GM19452 (cell line): ENCODE measurements at regions not wholly inside any gene's neighbourhood (a gene's known extent, or its start where the extent isn't known, plus 50 kb on each side); places are given as distances from the start of the nearest gene placed in this dataset.

Experiments used
- ATAC-seq: cut with Tn5 transposase; IDR thresholded peaks from one replicate; pipeline ENCODE4 v1.9.1; 2021; ENCODE audit not compliant: unreplicated experiment

DNA sequence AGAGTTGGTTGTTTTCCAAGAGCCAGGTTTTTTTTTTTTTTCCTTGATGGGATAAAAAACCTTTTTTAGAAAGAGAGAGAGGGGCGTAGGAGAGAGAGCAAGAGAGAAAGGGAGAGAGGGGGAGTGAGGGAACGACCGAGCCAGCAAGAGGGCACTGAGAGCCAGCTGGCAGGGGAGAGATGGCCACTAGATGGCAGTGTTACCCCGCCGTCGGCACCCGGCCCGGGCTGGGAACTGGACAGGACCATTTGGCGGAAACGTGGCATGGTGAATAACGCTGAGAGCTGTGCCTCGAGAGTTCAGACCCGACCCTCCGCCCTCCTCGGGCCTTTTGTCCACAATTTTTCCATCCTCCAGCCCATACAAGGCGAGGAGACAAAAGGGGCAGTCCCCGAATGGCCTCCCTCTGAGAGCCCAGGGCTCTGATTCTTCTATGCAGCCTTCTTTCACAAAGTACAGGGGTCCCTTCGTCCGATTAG is 286.7 kb upstream of the VRK2 start:
- peak; percentile 89 for ATAC-seq

DNA sequence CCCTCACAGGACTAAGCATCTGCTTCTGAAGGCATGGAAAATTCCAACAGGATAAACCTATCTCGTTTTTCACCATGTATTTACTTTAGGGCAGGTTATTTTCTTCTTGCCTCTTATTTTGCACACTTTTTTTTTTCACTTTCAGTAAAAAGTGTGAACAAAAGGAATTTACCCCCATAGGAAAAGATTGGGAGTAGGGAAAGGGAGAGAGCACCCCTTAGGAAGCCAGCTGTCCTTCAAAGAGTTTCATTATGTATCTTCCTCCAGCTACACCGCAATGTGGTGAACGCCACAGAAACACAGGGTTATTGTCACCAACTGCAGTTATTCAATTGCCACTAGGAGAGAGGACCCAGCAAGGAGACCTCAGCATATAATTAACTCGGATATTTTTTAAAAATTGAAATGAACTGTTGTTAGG is 286.2 kb upstream of the VRK2 start:
- peak; percentile 62 for ATAC-seq

DNA sequence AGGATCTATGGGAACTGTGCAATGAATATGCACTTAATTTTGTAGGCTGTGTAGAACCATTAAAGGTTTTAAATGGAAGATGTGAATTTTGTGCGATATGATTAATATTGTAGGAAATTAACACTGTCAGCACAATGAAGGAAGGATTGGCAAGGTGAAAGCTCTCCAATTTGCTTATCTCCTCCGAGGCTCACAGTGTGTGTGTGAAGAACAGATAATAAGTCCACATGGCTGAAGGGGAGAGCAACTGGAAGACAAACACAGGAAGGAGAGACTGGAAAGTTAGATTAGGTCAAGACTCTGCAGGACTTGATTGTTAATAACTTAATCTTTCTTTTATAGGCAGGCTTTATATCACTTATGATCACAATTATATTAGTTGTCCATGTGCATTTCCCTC is 269.7 kb upstream of the VRK2 start:
- ATAC-seq, result no peak

DNA sequence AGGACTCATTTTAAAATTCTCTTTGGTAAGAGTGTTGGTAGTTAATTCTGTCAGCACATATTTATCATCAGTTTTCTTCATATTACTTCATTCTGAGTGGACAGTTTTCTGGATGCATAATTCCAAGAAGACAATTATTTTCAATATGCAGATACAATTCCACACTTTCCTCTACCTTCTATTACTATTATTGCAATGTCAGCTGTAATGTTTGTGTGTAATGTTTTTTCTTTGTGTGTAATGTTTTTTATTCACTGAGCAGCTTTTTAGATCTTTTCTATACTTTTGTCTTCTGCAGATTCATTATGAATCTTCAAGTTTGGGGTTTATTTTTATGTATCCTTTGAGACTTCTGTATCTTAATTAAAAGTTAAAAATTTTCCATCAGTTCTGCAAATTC is 264.0 kb upstream of the VRK2 start:
- no peak for ATAC-seq

DNA sequence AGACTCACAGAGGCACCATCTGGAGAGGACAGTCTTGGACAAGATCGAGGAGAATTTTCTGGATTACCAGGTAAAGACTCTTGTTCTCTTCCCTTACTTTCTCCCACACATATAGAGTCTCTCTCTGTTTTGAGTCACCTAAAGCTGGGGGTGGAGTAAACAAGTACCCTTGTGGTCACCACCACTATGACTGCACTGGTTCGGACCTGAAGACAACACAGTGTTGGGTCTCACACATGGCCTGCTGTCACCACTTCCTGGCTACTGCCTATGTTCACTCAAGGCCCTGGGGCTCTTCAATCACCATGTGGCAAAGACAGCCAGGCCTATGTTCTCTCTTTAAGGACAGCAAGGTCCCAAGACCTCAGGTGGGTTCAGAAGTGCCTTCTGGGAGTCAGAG is 253.3 kb upstream of the VRK2 start:
- no peak for ATAC-seq

DNA sequence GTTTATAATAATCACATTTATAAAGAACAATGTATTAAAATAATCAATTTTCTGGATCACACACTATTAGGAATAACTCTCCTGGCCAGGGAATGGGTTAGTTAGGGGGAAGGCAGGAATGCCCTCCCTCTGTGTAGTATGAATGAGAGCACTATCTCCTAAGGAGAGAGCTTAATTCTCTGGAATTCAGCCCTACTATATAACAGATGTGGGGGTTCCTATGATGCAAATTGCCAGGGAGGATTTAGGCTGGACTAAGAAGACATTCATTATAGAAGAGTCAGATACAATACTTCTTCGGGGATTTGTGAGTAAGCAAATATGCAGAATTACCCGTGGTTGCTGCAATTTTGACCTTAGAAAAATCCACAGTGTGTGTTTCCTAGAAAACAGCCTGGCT is 250.1 kb upstream of the VRK2 start:
- no peak for ATAC-seq

DNA sequence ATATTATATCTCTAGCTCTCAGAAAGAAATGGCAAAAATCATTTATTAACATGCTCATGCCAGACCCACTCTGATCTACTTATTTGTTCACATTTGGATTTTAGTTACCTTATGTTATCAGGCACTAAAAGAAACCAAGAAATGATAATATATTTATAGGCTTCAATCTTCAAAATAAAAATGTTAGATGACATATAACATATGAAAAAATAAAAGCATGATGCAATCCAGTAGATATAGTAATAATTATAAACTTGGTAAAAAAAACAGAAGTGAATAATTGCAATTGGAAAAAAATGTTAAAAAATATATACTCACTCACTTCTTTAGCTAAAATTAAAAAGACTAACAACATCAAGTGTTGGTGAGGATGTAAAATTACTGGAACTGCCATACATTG is 248.3 kb upstream of the VRK2 start:
- no peak for ATAC-seq

DNA sequence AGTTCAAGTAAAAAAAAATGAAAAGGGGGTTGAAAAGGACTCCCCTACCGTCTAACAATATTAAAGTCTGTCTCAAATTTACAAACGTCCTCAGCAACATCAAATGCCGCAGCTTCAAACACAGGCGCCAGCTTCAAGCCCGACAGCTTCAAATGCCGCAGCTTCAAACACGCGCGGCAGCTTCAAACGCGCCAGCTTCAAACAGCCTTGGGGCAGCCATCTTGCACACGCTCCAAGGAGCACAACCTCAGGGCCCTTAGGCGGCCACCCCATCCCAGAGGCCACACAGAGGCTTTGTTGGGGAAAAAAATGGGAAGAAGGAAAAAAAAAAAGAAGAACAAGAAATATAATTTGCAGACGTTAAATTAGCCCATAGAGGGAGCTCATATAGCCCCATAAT is 244.4 kb upstream of the VRK2 start:
- ATAC-seq, result no peak

DNA sequence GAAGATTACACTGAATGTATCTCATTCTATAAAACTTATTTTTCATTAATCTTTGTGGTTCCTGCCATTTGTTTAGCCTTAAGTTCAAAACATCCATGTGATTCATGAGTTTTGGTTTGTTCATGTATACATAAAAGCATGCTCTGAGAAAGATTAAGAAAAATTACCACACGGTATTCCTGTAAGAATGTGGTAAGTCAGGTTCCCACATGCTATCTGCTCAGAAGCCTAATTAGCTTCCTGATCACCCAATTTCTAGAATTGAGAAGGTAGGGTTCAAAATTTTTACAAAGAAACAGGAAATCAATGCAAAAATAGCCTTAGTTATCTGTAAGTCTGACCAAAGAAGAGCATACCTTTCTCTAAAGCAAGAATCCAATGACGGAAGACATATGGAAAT is 241.6 kb upstream of the VRK2 start:
- no peak for ATAC-seq

DNA sequence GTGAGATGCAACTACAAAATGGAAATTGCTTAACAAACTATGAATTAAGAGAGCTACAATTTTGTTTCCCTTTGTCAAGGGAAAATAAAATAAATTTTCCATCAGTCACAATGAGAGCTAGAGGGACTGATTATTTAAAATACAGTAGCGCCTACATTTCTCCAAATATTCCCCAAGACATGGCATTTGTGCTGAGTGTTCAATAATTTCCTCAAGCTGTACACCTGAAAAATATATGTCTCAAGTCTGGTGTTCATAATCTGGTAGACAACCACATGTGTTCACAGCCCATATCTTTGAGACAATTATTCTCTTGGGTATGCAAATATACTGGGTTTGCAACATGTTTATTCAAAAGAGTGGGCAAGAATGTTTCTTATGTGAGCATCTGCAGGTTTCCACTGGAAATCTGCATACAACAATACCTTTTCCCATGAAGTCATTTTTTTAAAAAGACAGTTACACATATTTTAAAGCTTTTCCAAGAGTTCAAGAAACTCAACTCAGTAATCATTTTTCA is 240.1 kb upstream of the VRK2 start:
- no peak for ATAC-seq

DNA sequence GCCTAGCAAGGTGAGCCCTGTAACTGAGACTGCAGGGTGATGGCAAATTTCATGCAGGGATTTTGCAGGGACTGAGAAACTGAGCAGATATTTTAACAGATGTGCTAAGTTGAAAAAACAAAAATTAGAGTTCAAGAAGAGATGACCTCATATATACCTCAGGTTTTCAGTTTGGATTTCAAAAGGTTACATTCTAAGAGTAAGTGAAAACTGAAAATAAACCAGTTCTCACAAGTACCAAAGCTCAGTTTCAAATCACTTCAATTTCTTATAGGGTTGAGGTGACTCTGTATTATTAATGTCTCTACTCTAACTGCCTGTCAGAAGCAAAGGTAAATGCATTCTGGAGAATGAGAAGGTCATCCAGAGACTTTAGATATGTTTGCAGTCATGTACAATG is 237.4 kb upstream of the VRK2 start:
- peak; percentile 94 for ATAC-seq

DNA sequence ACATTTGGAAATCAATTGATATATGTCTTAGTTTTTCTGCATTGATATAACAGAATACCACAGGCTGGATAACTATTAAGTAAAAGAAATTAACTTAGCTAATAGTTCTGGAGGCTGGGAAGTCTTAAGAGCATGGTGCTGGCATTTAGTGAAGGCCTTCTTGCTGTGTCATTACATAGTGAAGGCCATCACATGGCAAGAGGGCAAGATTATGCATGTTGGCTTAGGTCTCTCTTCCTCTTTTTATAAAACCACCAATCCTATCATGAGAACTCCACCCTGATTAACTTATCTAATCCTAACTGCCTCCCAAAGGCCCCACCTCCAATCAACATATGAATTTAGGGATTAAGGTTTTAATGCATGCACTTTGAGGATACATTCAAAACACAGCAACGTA is 225.5 kb upstream of the VRK2 start:
- no peak for ATAC-seq

DNA sequence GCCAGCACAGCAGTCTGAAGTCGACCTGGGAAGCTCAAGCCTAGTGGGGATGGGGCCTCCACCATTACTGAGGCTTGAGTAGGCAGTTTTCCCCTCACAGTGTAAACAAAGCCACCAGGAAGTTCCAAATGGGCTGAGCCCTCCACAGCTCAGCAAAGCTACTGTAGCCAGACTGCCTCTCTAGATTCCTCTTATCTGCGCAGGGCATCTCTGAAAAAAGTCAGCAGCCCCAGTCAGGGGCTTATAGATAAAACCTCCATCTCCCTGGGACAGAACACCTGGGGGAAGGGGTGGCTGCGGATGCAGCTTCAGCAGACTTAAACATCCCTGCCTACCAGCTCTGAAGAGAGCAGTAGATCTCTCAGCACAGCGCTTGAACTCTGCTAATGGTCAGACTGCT is 218.4 kb upstream of the VRK2 start:
- no peak for ATAC-seq

DNA sequence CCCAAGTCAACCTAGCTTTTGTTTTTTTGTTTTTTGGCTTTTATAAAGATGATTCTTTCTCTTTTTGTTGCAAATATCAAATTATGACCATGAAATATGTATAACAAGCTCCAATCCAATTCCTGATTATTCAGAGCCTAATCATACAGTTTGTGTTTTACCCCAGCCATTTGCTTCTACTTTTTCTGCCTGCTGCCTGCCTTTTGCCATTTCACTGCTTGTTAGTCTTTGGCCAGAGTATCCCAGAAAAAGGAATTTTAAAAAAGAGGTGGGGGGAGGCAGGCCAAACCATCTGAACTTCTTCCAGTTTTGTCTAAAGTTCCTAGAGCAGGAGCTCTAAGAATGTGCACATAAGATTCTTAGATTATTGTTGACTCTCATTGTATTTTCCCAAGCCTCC is 211.9 kb upstream of the VRK2 start:
- no peak for ATAC-seq

DNA sequence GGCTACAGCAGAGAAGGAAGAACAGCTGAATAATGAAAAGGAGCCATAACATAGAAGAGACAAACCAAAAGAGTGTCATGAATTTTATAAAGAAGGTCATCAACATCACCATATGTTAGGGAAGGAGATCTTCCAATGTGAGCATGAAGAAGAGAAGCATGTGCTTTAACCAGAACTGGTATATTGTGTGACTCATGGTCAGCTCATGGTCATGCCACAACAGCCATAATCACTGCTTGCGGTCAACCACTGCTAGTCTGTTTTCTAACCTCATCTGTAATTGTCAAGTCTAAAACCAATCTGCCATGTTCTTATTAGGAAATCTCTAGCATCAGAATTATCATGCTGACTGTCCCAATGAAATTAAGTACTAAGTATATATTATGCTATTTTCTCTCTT is 204.1 kb upstream of the VRK2 start:
- no peak for ATAC-seq

DNA sequence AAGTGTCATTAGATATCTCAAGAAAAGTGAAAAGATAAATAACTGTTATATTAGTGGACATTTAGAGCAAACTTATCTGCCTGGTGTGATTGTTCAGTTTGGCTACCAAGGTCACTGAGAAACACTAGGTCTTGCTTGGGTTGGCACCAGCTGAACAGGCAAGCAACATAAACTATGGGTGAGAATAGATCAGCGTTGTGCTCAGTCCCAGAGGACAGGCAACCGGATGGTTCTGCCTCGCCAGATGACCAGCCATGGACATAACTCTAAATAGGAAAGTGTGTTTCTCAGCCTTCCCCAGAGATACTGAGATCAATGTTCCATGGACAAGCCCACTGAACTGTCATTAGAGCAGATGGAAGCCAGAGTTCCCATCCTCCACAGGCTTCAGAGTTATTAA is 203.4 kb upstream of the VRK2 start:
- no peak for ATAC-seq

DNA sequence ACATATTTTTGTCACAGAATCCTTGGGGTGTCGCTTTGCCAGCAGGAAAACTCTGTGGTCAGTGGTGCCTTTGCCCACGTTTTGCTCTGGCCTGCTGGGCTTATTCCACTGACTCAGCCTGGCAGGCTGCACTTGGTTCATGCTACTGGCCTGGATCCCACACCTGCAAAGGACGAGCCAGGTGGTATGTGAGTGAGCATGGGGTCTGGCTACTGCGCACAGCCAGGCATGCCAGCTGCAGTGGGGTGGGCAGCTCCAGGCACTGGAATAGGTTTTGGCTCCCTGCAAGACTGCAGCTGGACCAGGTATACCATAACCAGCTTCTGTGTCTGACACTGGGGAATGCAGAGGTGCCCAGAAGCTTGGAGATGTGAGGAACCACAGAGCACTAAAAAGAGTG is 197.9 kb upstream of the VRK2 start:
- no peak for ATAC-seq

DNA sequence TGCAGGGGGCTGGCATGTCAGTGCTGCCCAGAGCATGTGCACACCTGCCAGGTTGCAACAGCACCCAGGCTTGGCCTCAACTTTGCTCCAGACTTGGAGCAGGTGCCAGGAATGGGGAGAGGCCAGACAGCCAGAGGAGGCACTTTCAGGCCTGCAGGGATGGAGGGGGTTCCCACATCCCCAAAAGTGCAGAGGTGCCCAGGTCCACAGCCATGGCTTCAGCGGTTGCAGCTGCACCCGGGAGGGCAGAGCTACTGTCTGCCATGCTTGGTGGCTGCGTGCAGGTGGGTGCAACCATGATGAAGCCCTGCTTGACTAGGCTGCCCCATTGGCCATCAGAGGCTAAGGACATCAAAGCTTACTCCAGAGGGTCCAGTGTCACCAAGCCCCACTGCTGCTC is 196.8 kb upstream of the VRK2 start:
- ATAC-seq, result no peak

DNA sequence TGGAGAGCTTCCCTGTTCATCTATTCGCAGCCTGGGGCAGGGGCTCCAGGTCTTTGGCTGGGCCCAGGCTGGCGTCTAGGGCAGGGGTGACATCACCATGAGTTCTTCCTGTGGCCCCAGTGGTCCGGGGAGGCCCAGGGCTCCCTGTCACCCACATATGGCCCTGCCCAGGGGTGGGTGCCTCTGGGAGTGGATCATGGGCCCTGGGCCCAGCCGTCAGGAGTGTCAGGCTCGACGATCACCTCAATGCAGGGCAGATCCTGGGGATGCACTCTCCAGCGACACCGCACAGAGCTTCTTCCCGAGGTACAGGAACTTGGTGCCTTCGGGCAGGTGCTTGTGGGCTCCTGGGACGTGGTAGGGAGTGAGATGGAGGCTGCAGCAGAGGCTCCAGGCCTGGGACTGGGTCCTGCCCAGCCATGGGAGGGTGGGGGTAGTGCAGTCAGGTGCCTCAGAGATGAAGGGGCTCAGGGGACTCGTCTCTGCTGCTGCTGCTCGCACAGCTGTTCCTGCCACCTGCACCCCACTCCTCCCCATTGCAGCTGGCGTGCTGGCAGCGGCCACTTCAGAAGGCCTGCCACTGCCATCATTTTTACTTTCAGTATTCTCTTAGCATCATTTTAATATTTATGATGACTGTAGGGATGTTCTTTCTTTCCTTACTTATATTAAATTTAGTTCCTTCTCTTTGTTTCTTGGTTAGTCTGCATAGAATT is 196.0 kb upstream of the VRK2 start:
- ATAC-seq, result no peak

DNA sequence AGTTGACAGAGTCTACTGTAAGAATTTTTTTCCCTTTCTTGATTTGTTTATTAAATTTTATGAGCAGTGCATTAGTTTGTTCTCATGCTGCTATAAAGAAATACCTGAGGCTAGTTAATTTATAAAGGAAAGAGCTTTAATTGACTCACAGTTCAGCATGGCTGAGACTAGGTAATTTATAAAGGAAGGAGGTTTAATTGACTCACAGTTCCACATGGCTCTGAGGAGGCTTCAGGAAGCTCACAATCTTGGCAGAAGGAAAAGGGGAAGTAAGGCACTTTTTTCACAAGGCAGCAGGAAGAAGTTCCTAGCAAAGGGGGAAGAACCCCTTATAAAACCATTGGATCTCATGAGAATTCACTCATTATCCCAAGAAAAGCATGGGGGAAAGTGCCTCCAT is 191.4 kb upstream of the VRK2 start:
- ATAC-seq, result no peak

DNA sequence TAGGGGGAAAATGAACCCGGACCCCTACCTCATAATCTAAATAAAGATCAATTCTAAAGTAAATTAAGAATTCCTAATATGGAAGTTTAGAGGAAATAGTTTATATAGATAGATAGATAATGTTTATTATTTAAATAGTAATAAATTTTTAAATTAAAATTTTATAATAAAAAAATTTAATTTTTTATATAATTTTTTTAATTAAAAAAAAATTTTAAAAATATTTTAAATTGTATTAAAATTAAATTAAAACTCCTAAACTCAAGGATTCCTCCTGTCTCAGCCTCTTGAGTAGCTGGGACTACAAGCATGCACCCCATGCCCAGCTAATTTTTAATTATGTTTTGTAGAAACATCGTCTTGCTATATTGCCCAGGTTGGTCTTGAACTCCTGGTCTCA is 186.9 kb upstream of the VRK2 start:
- ATAC-seq, result no peak

DNA sequence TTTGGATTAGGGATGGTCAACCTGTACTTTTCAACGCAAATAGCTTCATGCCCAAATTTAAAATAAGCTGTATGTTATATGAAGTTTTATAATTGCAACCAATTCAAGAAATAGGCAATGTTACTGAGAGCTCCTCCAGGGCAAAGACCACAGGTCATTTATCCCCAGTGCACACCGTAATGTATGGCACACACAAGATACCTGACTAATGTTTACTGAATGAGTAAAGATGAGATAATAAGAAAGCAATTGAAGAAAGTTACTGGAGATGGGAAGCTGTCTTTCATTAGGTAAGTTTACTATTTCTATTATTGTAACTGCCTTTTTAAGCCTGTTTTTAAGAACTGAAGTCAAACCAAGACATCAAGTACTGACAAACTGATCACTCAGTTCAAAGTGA is 184.5 kb upstream of the VRK2 start:
- ATAC-seq, result no peak

DNA sequence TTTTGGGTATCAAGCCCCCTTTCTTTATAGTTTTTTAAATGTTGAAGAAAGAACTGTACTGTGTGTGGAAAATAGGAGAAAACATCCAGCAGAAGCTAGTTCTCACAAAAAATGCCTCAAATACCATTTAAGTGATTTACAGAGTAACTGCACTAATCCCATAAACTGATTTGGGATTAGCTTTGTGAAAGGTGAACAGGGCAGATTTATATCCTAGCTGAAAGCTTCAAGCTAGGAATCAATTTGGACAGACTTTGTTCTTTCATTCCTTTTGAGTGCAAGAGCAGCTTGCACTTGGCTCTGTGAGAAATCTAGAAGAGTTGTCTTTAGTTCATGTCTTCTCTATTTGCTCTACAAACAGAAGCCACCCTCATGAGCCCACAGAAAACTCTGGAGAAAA is 183.9 kb upstream of the VRK2 start:
- no peak for ATAC-seq
